Chondrocyte (in vitro differentiated cells): ENCODE measurements at regions not wholly inside any gene's neighbourhood (a gene's known extent, or its start where the extent isn't known, plus 50 kb on each side); places are given as distances from the start of the nearest gene placed in this dataset.

Experiments used
- DNase-seq: peaks from one replicate; pipeline ENCODE4 v3.0.0; 2021; ENCODE audit warnings: mixed read lengths, low spot score
- H3K27ac Mint-ChIP-seq: one replicate; pipeline ENCODE4 v1.8.0; 2021; ENCODE audit warnings: mild to moderate bottlenecking, moderate library complexity, mixed read lengths; ENCODE audit not compliant: unreplicated experiment
- H3K27me3 Mint-ChIP-seq: 2 replicates; pipeline ENCODE4 v1.8.0; 2021; ENCODE audit warnings: low read depth, mixed read lengths
- H3K36me3 Mint-ChIP-seq: 2 replicates; pipeline ENCODE4 v1.8.0; 2021; ENCODE audit warnings: low read depth, mixed read lengths
- H3K4me1 Mint-ChIP-seq: 2 replicates; pipeline ENCODE4 v1.8.0; 2021; ENCODE audit warnings: low read depth, mild to moderate bottlenecking, mixed read lengths
- H3K4me3 Mint-ChIP-seq: one replicate; pipeline ENCODE4 v1.8.0; 2021; ENCODE audit warnings: mild to moderate bottlenecking, moderate library complexity, mixed read lengths; ENCODE audit not compliant: unreplicated experiment
- H3K9me3 Mint-ChIP-seq: 2 replicates; pipeline ENCODE4 v1.8.0; 2021; ENCODE audit warnings: low read depth, mixed read lengths
- TF ChIP-seq, protein P1 (sequence below): fragments of 200-600 bp; sonication (generic); IDR thresholded peaks from 2 replicates; pipeline ENCODE4 v1.5.0; 2021; ENCODE audit warnings: antibody characterized with exemption, mild to moderate bottlenecking, moderate library complexity

DNA sequence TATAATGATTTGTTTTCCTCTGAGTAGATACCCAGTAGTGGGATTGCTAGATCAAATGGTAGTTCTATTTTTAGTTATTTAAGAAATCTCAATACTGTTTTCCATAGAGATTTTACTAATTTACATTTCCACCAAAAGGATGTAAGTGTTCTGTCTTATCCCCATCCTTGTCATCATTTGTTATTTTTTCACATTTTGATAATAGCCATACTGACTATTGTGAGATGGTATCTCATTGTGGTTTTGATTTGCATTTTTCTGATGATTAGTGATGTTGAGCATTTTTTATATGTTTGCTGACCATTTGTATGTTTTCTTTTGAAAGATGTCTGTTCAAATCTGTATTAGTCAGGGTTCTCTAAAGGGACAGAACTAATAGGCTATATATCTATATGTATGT lies 160.0 kb upstream of the TMEM229A start:
- H3K27ac Mint-ChIP-seq: no peak overlapping the region
- H3K27me3 Mint-ChIP-seq: no peaks in the 10 kb centered on the region
- no peaks in the 10 kb centered on the region for H3K36me3 Mint-ChIP-seq
- TF ChIP-seq, protein P1, sequence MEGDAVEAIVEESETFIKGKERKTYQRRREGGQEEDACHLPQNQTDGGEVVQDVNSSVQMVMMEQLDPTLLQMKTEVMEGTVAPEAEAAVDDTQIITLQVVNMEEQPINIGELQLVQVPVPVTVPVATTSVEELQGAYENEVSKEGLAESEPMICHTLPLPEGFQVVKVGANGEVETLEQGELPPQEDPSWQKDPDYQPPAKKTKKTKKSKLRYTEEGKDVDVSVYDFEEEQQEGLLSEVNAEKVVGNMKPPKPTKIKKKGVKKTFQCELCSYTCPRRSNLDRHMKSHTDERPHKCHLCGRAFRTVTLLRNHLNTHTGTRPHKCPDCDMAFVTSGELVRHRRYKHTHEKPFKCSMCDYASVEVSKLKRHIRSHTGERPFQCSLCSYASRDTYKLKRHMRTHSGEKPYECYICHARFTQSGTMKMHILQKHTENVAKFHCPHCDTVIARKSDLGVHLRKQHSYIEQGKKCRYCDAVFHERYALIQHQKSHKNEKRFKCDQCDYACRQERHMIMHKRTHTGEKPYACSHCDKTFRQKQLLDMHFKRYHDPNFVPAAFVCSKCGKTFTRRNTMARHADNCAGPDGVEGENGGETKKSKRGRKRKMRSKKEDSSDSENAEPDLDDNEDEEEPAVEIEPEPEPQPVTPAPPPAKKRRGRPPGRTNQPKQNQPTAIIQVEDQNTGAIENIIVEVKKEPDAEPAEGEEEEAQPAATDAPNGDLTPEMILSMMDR: no peak
- DNase-seq: no peak
- H3K4me3 Mint-ChIP-seq: no peak overlapping the region
- H3K4me1 Mint-ChIP-seq: no peaks in the 10 kb centered on the region
- H3K9me3 Mint-ChIP-seq: peaks cover 2% of the 10 kb centered on the region

DNA sequence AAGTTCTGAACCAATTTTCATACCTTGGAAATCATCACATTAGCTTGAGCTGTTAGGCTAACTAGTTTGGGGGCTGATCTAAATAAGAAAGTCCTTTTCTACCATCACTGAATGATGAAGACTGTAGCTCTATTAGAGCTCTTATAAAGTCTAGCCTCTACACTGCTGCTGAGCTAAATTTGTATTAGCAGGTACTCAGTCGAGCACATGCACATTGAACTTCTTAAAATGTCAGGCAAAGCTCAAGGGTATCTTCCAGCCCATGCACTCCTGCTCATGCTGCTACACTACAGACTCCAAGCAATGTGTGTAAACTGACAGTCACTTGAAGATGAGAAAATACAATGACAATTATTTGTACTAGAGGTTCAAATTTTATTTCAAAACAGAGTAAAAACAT lies 158.8 kb upstream of the TMEM229A start:
- Mint-ChIP-seq H3K9me3 (peaks cover 2% of the 10 kb centered on the region), H3K36me3 (no peaks in the 10 kb centered on the region), H3K27ac (no peak overlapping the region), H3K27me3 (no peaks in the 10 kb centered on the region), H3K4me1 (no peaks in the 10 kb centered on the region), H3K4me3 (no peak overlapping the region)
- DNase-seq: no peak
- TF ChIP-seq, protein P1: no peak

DNA sequence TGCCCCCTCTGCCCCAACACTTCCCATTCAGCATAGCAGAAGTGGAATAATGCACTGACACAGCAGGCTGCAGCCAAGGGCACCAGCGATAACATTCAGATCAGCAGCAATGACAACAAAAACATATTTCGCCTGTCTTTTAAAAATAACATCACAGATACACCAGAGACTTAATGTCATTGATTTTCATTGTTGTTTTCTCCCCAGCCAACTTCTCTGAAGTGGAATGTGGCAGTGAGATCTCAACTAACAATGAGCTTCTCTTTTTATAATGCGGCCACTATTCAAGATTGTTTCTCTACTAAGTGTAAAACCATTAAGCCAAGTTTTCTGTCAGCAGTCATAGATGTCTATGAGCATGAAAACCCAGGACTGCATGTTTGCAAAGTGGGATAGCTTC lies 158.2 kb upstream of the TMEM229A start:
- Mint-ChIP-seq H3K27me3 (no peaks in the 10 kb centered on the region), H3K4me1 (no peaks in the 10 kb centered on the region), H3K36me3 (no peaks in the 10 kb centered on the region), H3K27ac (no peak overlapping the region), H3K9me3 (peaks cover 2% of the 10 kb centered on the region), H3K4me3 (no peak overlapping the region)
- no peak for DNase-seq
- TF ChIP-seq, protein P1: no peak

DNA sequence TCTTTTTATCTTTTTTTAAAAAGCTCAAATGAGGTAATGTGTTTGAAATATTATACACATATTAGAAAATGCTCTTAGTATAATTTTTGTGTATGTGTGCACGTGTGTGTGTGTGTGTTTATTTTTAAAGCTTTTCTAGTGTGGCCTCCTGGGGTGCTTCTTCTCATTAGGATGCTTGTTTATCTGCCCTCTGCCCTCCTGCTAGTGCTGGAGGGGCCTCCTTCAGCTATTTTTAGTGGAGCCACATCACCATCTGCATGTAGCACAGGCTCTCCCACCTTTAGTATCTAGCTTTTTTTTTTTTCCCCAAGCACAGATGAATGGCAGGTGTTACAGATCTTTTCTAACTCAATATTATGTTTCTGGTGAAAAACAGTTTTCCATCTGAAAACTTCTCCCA lies 155.7 kb upstream of the TMEM229A start:
- TF ChIP-seq, protein P1: no peak
- H3K27me3 Mint-ChIP-seq: no peaks in the 10 kb centered on the region
- H3K4me3 Mint-ChIP-seq: no peak overlapping the region
- H3K4me1 Mint-ChIP-seq: no peaks in the 10 kb centered on the region
- DNase-seq: no peak
- H3K9me3 Mint-ChIP-seq: peaks cover 2% of the 10 kb centered on the region
- H3K27ac Mint-ChIP-seq: no peak overlapping the region
- H3K36me3 Mint-ChIP-seq: no peaks in the 10 kb centered on the region

DNA sequence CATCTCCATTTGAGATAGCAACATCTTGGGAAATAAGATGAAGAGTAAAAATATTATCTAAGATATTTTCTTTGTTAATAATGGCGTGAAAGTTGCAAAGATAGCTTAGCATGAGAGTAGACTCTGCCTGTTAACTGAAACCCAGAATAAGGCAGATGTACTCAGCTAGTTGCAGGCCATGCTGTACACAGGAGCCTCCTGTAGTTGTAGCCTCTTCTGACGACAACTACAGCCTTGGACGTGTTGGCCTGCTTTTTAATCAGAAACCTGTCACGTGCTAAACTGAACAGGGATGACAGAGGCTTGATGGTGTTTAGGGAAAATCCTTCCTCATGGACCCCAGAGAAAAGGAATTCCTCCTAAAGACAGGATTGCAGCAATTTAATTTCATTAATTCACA lies 155.1 kb upstream of the TMEM229A start:
- TF ChIP-seq, protein P1: no peak
- H3K4me3 Mint-ChIP-seq: no peak overlapping the region
- H3K27me3 Mint-ChIP-seq: no peaks in the 10 kb centered on the region
- peaks cover 2% of the 10 kb centered on the region for H3K9me3 Mint-ChIP-seq
- DNase-seq: no peak
- no peaks in the 10 kb centered on the region for H3K36me3 Mint-ChIP-seq
- no peaks in the 10 kb centered on the region for H3K4me1 Mint-ChIP-seq
- H3K27ac Mint-ChIP-seq: no peak overlapping the region
